Esophagus muscularis mucosa (tissue), 4 donors: ENCODE measurements at regions not wholly inside any gene's neighbourhood (a gene's known extent, or its start where the extent isn't known, plus 50 kb on each side); places are given as distances from the start of the nearest gene placed in this dataset.

Source experiments
- EP300 ChIP-seq: sonication (generic); formaldehyde crosslinking; IDR thresholded peaks from one replicate; pipeline ENCODE4 v1.6.1; 2017; ENCODE audit warnings: antibody characterized with exemption
- POLR2A ChIP-seq: fragments of 450-650 bp; IDR thresholded peaks from one replicate; pipeline ENCODE4 v1.6.1; 2017; ENCODE audit warnings: antibody characterized with exemption, moderate library complexity, mild to moderate bottlenecking, low read depth
- POLR2AphosphoS5 ChIP-seq, 2 donors: sonication (generic); formaldehyde crosslinking; IDR thresholded peaks; one replicate each; pipeline ENCODE4 v1.6.1; 2017; ENCODE audit warnings: antibody characterized with exemption in 2 of 2
- TF ChIP-seq, protein P1 (sequence below), 3 experiments: fragments of 200-600 bp in 2 of 3; fragments of 450-650 bp in 1 of 3; sonication (generic) in 2 of 3; IDR thresholded peaks; one replicate each; pipeline ENCODE4 v1.5.1; 2017 to 2019; ENCODE audit warnings: antibody characterized with exemption in 3 of 3, mild to moderate bottlenecking in 2 of 3, moderate library complexity in 1 of 3

DNA sequence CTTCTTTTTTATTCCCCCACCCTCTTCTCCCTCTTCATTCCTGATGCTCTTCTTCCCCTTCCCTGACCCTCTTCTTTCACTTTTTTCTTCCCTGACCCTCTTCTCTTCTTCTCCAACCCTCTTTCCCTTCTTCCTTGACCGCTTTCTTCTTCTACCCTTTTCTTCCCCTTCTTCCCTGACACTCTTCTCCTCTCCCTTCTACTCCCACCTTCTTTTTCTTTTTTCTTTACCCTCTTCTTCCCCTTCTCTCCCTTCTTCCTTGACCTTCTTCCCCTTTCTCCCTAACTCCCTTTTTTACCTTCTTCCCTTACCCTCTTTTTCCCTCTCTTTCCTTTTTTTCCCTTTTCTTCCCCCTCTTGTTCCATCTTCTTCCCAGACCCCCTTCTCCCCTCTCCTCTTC lies 931.3 kb downstream of the UQCRFS1 start:
- TF ChIP-seq EP300: no peak
- TF ChIP-seq POLR2A: no peak
- TF ChIP-seq, protein P1, sequence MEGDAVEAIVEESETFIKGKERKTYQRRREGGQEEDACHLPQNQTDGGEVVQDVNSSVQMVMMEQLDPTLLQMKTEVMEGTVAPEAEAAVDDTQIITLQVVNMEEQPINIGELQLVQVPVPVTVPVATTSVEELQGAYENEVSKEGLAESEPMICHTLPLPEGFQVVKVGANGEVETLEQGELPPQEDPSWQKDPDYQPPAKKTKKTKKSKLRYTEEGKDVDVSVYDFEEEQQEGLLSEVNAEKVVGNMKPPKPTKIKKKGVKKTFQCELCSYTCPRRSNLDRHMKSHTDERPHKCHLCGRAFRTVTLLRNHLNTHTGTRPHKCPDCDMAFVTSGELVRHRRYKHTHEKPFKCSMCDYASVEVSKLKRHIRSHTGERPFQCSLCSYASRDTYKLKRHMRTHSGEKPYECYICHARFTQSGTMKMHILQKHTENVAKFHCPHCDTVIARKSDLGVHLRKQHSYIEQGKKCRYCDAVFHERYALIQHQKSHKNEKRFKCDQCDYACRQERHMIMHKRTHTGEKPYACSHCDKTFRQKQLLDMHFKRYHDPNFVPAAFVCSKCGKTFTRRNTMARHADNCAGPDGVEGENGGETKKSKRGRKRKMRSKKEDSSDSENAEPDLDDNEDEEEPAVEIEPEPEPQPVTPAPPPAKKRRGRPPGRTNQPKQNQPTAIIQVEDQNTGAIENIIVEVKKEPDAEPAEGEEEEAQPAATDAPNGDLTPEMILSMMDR (IDR thresholded peaks at IDR 0.05): no peak
- no peak for TF ChIP-seq POLR2AphosphoS5 (IDR thresholded peaks at IDR 0.05)
